ENCODE measurements at regions not wholly inside any gene's neighbourhood (a gene's known extent, or its start where the extent isn't known, plus 50 kb on each side); places are given as distances from the start of the nearest gene placed in this dataset.

DNA sequence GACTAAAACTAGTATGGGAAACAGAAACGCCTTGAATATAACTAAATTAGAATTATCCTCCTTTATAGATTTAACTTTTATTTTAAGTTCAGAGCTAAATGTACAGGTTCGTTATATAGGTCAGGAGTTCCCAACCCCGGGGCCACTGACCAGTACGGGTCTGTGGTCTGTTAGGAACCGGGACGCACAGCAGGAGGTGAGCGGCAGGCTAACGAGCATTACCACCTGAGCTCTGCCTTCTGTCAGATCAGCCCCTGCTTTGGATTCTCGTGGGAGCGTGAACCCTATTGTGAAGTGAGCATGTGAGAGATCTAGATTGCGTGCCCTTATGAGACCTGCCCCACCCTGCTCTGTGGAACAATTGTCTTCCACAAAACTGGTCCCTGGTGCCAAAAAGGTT lies 51.0 kb downstream of the FAT4 start:
- no peak overlapping the region for H3K4me3 ChIP-seq (ENCODE audit: low read depth, low read length)
- TF ChIP-seq, protein P1, sequence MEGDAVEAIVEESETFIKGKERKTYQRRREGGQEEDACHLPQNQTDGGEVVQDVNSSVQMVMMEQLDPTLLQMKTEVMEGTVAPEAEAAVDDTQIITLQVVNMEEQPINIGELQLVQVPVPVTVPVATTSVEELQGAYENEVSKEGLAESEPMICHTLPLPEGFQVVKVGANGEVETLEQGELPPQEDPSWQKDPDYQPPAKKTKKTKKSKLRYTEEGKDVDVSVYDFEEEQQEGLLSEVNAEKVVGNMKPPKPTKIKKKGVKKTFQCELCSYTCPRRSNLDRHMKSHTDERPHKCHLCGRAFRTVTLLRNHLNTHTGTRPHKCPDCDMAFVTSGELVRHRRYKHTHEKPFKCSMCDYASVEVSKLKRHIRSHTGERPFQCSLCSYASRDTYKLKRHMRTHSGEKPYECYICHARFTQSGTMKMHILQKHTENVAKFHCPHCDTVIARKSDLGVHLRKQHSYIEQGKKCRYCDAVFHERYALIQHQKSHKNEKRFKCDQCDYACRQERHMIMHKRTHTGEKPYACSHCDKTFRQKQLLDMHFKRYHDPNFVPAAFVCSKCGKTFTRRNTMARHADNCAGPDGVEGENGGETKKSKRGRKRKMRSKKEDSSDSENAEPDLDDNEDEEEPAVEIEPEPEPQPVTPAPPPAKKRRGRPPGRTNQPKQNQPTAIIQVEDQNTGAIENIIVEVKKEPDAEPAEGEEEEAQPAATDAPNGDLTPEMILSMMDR (IDR thresholded peaks at IDR 0.05; ENCODE audit: insufficient read depth, low read depth, low read length), result no peak
- DNase-seq (ENCODE audit: low read depth), result no peak

DNA sequence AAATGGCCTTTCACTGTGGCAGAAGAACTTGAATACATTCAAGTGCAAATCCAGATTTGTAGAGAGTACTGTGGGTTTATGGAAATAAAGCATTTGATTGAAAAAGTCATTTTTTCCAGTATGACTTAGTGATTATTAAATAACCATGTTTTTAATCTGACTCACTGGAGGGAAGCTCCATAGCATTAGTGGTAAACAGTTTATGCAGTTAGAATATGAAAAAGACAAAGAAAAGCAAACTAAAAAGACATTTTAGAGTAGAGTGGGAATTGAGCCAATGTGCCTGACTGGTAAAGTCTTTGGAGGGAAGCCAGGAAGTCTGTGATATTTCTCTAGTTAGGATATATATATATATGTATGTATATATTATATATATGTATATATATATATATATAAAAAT lies 53.4 kb downstream of the FAT4 start:
- H3K4me3 ChIP-seq (ENCODE audit: low read depth, low read length), result no peak overlapping the region
- TF ChIP-seq, protein P1 (IDR thresholded peaks at IDR 0.05; ENCODE audit: insufficient read depth, low read depth, low read length), result no peak
- DNase-seq (ENCODE audit: low read depth), result peak; percentile 54

DNA sequence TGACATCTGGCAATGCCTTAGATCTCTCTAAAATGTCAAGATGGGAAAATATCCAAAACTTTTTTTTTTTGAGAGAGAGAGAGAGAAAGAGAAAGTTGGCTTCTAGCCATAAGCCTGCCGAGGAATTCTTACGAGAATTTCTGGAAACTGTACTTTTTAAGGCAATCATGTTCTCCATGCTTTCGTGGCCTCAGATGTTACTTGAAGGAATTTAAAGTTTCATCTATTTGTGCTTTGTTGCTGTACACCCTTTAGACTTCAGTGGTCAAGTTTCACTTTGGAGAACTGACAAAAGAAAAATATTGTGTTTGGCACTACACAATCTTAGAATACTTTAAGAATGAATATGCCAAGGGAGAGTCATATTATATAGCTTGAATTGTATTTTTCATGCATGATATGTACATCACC lies 53.9 kb downstream of the FAT4 start:
- DNase-seq (ENCODE audit: low read depth), result peak; percentile 80
- TF ChIP-seq, protein P1 (IDR thresholded peaks at IDR 0.05; ENCODE audit: insufficient read depth, low read depth, low read length), result no peak
- peak overlapping the region; percentile 40 for H3K4me3 ChIP-seq (ENCODE audit: low read depth, low read length)

DNA sequence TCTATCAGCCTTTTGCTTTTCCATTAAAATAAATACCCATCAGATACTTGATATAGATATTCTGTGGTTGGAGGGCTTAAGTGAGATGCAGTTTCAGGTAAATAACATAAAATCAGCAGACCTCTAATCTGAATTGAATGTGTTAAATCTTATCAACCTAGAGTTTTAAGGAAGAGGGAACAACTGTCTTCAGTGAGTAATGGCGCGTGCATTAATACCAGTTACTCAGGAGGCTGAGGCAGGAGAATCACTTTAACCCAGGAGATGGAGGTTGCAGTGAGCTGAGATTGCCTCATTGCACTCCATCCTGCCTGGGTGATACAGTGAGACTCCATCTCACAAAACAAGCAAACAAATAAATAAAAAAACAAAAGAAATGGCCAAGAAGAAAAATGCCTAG lies 54.3 kb downstream of the FAT4 start:
- DNase-seq (ENCODE audit: low read depth), result no peak
- TF ChIP-seq, protein P1 (IDR thresholded peaks at IDR 0.05; ENCODE audit: insufficient read depth, low read depth, low read length), result no peak
- H3K4me3 ChIP-seq (ENCODE audit: low read depth, low read length), result peak overlapping the region; percentile 40

DNA sequence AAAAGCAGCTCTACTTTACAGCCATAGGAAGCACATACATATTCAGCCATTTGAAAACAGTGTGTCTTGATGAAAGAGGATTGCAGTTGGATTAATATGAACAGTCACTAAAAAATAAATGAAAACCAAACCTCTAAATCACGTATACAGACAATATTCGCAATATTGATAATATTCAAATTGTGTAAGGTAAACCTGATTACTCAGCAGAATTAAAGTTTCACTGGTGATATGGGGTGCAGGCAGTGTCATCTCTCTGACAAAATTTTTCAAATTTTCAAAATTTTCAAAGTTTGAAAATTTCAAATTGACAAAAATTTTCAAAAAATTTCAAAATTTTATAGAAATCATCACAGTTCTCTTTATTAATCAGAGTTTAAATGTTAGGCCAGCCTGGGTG lies 55.7 kb downstream of the FAT4 start:
- no peak for DNase-seq (ENCODE audit: low read depth)
- TF ChIP-seq, protein P1 (IDR thresholded peaks at IDR 0.05; ENCODE audit: insufficient read depth, low read depth, low read length), result no peak
- H3K4me3 ChIP-seq (ENCODE audit: low read depth, low read length), result no peak overlapping the region

DNA sequence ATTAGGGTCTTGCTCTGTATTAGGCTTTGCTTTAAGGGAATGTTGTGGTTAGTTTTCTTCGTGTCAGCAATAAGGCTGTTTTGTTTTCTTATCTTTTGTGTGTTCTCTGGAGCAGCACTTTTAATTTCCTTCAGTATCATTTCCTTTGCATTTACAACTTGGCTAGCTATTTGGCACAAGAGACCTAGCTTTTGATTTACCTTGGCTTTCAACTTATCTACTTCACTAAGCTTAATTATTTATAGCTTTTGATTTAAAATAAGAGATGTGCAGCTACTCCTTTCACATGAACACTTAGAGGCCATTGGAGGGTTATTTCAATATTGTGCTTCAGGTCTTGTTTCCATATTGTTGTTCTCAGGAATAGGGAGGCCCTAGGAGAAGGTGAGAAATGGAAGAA lies 68.2 kb downstream of the FAT4 start:
- no peak overlapping the region for H3K4me3 ChIP-seq (ENCODE audit: low read depth, low read length)

DNA sequence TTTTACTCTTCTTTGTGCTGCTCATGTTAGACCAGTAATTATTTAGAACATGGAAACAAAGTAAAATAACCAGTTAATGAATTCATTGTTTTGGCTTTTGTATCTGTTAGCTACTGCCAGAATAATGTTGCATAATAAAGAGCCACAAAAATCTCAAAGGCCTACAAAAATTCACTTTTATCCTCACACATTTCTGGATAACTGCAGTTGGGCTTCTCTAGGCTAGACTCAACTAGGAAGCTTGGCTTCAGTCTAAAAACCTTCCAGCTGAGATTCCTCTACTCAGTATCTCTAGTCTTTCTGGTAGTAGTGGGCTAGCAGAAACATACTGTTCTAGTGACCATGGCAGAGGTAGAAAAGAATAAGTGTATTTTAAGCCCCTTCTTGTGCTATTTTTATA lies 73.0 kb downstream of the FAT4 start:
- no peak for DNase-seq (ENCODE audit: low read depth)
- H3K4me3 ChIP-seq (ENCODE audit: low read depth, low read length), result no peak overlapping the region

More for the DNA sequence above, 68.2 kb downstream of the FAT4 start:
- no peak for DNase-seq (ENCODE audit: low read depth)
- TF ChIP-seq, protein P1 (IDR thresholded peaks at IDR 0.05; ENCODE audit: insufficient read depth, low read depth, low read length), result no peak

More for the DNA sequence above, 73.0 kb downstream of the FAT4 start:
- TF ChIP-seq, protein P1 (IDR thresholded peaks at IDR 0.05; ENCODE audit: insufficient read depth, low read depth, low read length), result no peak

Data from fibroblast of villous mesenchyme (primary cell).